ENCODE measurements at regions not wholly inside any gene's neighbourhood (a gene's known extent, or its start where the extent isn't known, plus 50 kb on each side); places are given as distances from the start of the nearest gene placed in this dataset.
"Not testable (repeated sequence)": the region's sequence is repeated elsewhere in the genome, so short reads cannot be mapped to it uniquely, and the experiment has no call there.

- Histone ChIP-seq H3K36me3 (ENCODE audit: control insufficient read depth in 1 of 2, insufficient read depth in 2 of 2, low read length in 1 of 2) (no peaks in the 10 kb centered on the region), H3K9me3 (ENCODE audit: control insufficient read depth, low read length) (no peaks in the 10 kb centered on the region), H3K27me3 (ENCODE audit: control insufficient read depth in 1 of 2, insufficient read depth in 2 of 2, low read length in 1 of 2) (no peaks in the 10 kb centered on the region), H3K4me1 (ENCODE audit: control insufficient read depth in 1 of 2, insufficient read depth in 2 of 2, low read length in 2 of 2) (peaks cover 0 to 3% of the 10 kb centered on the region in 2 donors), H3K4me3 (ENCODE audit: low read length in 2 of 2) (no peak overlapping the region), H3K27ac (ENCODE audit: low read depth in 1 of 2, low read length in 2 of 2) (no peak overlapping the region)
- 82 to 85% methylated on average over 4 of the region's 4 CpGs for WGBS, 2 donors
- intact Hi-C loops (cut with DNase I) = no loop called here
- no peak for ATAC-seq (ENCODE audit: low FRiP score)
- DNase-seq = no peak
Measured at GRCh38 chr1:213452501-213452900, 401.5 kb downstream of the RPS6KC1 start.

GRCh38 chr1:213457186-213457585 lies 406.1 kb downstream of the RPS6KC1 start:
- WGBS, 2 donors = 15 to 22% methylated on average over 4 of the region's 4 CpGs
- ATAC-seq (ENCODE audit: low FRiP score) = peak; percentile 91
- Histone ChIP-seq H3K36me3 (ENCODE audit: control insufficient read depth in 1 of 2, insufficient read depth in 2 of 2, low read length in 1 of 2) (no peaks in the 10 kb centered on the region), H3K4me1 (ENCODE audit: control insufficient read depth in 1 of 2, insufficient read depth in 2 of 2, low read length in 2 of 2) (peaks cover 0 to 3% of the 10 kb centered on the region in 2 donors), H3K4me3 (ENCODE audit: low read length in 2 of 2) (peak overlapping the region in 1 of 2 donors; percentile 24), H3K27ac (ENCODE audit: low read depth in 1 of 2, low read length in 2 of 2) (peak overlapping the region; percentile 38 to 99), H3K27me3 (ENCODE audit: control insufficient read depth in 1 of 2, insufficient read depth in 2 of 2, low read length in 1 of 2) (no peaks in the 10 kb centered on the region), H3K9me3 (ENCODE audit: control insufficient read depth, low read length) (no peaks in the 10 kb centered on the region)
- DNase-seq = peak; percentile 73 to 90
- intact Hi-C loops (cut with DNase I) = no loop called here

GRCh38 chr1:213457733-213458132 lies 406.7 kb downstream of the RPS6KC1 start:
- DNase-seq (no peak), ATAC-seq (ENCODE audit: low FRiP score) (peak; percentile 88)
- Histone ChIP-seq H3K36me3 (ENCODE audit: control insufficient read depth in 1 of 2, insufficient read depth in 2 of 2, low read length in 1 of 2) (no peaks in the 10 kb centered on the region), H3K4me1 (ENCODE audit: control insufficient read depth in 1 of 2, insufficient read depth in 2 of 2, low read length in 2 of 2) (peaks cover 0 to 3% of the 10 kb centered on the region in 2 donors), H3K4me3 (ENCODE audit: low read length in 2 of 2) (no peak overlapping the region), H3K9me3 (ENCODE audit: control insufficient read depth, low read length) (no peaks in the 10 kb centered on the region), H3K27ac (ENCODE audit: low read depth in 1 of 2, low read length in 2 of 2) (no peak overlapping the region), H3K27me3 (ENCODE audit: control insufficient read depth in 1 of 2, insufficient read depth in 2 of 2, low read length in 1 of 2) (no peaks in the 10 kb centered on the region)
- WGBS, 2 donors = 0 to 4% methylated on average over 2 of the region's 2 CpGs
- intact Hi-C loops (cut with DNase I) = no loop called here

GRCh38 chr1:213462374-213462773 lies 411.3 kb downstream of the RPS6KC1 start:
- H3K4me1 ChIP-seq (ENCODE audit: control insufficient read depth in 1 of 2, insufficient read depth in 2 of 2, low read length in 2 of 2); H3K27me3 ChIP-seq (ENCODE audit: control insufficient read depth in 1 of 2, insufficient read depth in 2 of 2, low read length in 1 of 2); ATAC-seq (ENCODE audit: low FRiP score); H3K4me3 ChIP-seq (ENCODE audit: low read length in 2 of 2); H3K9me3 ChIP-seq (ENCODE audit: control insufficient read depth, low read length); H3K36me3 ChIP-seq (ENCODE audit: control insufficient read depth in 1 of 2, insufficient read depth in 2 of 2, low read length in 1 of 2); intact Hi-C loops (cut with DNase I); H3K27ac ChIP-seq (ENCODE audit: low read depth in 1 of 2, low read length in 2 of 2); DNase-seq: not testable (repeated sequence)
- 92 to 94% methylated on average over 3 of the region's 3 CpGs for WGBS, 2 donors

- WGBS, 2 donors = 90 to 94% methylated on average over 2 of the region's 2 CpGs
- no peak for DNase-seq
- H3K4me1 ChIP-seq (ENCODE audit: control insufficient read depth in 1 of 2, insufficient read depth in 2 of 2, low read length in 2 of 2) = no peaks in the 10 kb centered on the region
- H3K4me3 ChIP-seq (ENCODE audit: low read length in 2 of 2) = no peak overlapping the region
- no peaks in the 10 kb centered on the region for H3K9me3 ChIP-seq (ENCODE audit: control insufficient read depth, low read length)
- intact Hi-C loops (cut with DNase I) = no loop called here
- H3K27me3 ChIP-seq (ENCODE audit: control insufficient read depth in 1 of 2, insufficient read depth in 2 of 2, low read length in 1 of 2) = no peaks in the 10 kb centered on the region
- ATAC-seq (ENCODE audit: low FRiP score) = no peak
- no peaks in the 10 kb centered on the region for H3K36me3 ChIP-seq (ENCODE audit: control insufficient read depth in 1 of 2, insufficient read depth in 2 of 2, low read length in 1 of 2)
- H3K27ac ChIP-seq (ENCODE audit: low read depth in 1 of 2, low read length in 2 of 2) = no peak overlapping the region
Measured at GRCh38 chr1:213464786-213465460, 413.9 kb downstream of the RPS6KC1 start.

- Histone ChIP-seq H3K4me1 (ENCODE audit: control insufficient read depth in 1 of 2, insufficient read depth in 2 of 2, low read length in 2 of 2) (no peaks in the 10 kb centered on the region), H3K36me3 (ENCODE audit: control insufficient read depth in 1 of 2, insufficient read depth in 2 of 2, low read length in 1 of 2) (no peaks in the 10 kb centered on the region), H3K27ac (ENCODE audit: low read depth in 1 of 2, low read length in 2 of 2) (no peak overlapping the region), H3K27me3 (ENCODE audit: control insufficient read depth in 1 of 2, insufficient read depth in 2 of 2, low read length in 1 of 2) (no peaks in the 10 kb centered on the region), H3K4me3 (ENCODE audit: low read length in 2 of 2) (no peak overlapping the region), H3K9me3 (ENCODE audit: control insufficient read depth, low read length) (no peaks in the 10 kb centered on the region)
- intact Hi-C loops (cut with DNase I) = no loop called here
- ATAC-seq (ENCODE audit: low FRiP score) = no peak
- DNase-seq = no peak
Measured at GRCh38 chr1:213466541-213466940, 415.5 kb downstream of the RPS6KC1 start.

- peak; percentile 53 for ATAC-seq (ENCODE audit: low FRiP score)
- WGBS, 2 donors = 5 to 7% methylated on average over 7 of the region's 7 CpGs
- DNase-seq = peak; percentile 61 to 78
Measured at GRCh38 chr1:213474054-213474453, 423.0 kb downstream of the RPS6KC1 start.

GRCh38 chr1:213481395-213481794 lies 430.4 kb downstream of the RPS6KC1 start:
- Histone ChIP-seq H3K9me3 (ENCODE audit: control insufficient read depth, low read length) (peaks cover 1% of the 10 kb centered on the region), H3K36me3 (ENCODE audit: control insufficient read depth in 1 of 2, insufficient read depth in 2 of 2, low read length in 1 of 2) (no peaks in the 10 kb centered on the region), H3K27me3 (ENCODE audit: control insufficient read depth in 1 of 2, insufficient read depth in 2 of 2, low read length in 1 of 2) (no peaks in the 10 kb centered on the region), H3K4me1 (ENCODE audit: control insufficient read depth in 1 of 2, insufficient read depth in 2 of 2, low read length in 2 of 2) (no peaks in the 10 kb centered on the region), H3K4me3 (ENCODE audit: low read length in 2 of 2) (no peak overlapping the region), H3K27ac (ENCODE audit: low read depth in 1 of 2, low read length in 2 of 2) (no peak overlapping the region)
- no peak for DNase-seq
- WGBS, 2 donors = 87 to 89% methylated on average over 2 of the region's 2 CpGs
- no peak for ATAC-seq (ENCODE audit: low FRiP score)
- intact Hi-C loops (cut with DNase I) = no loop called here

More at GRCh38 chr1:213474054-213474453, 423.0 kb downstream of the RPS6KC1 start:
- intact Hi-C loops (cut with DNase I) = no loop called here
- H3K27ac ChIP-seq (ENCODE audit: low read depth in 1 of 2, low read length in 2 of 2) = no peak overlapping the region
- H3K4me3 ChIP-seq (ENCODE audit: low read length in 2 of 2) = no peak overlapping the region
- H3K36me3 ChIP-seq (ENCODE audit: control insufficient read depth in 1 of 2, insufficient read depth in 2 of 2, low read length in 1 of 2) = no peaks in the 10 kb centered on the region
- no peaks in the 10 kb centered on the region for H3K4me1 ChIP-seq (ENCODE audit: control insufficient read depth in 1 of 2, insufficient read depth in 2 of 2, low read length in 2 of 2)
- H3K27me3 ChIP-seq (ENCODE audit: control insufficient read depth in 1 of 2, insufficient read depth in 2 of 2, low read length in 1 of 2) = no peaks in the 10 kb centered on the region
- no peaks in the 10 kb centered on the region for H3K9me3 ChIP-seq (ENCODE audit: control insufficient read depth, low read length)

GRCh38 chr1:213484333-213484732 lies 433.3 kb downstream of the RPS6KC1 start:
- intact Hi-C loops (cut with DNase I) = no loop called here
- H3K36me3 ChIP-seq (ENCODE audit: control insufficient read depth in 1 of 2, insufficient read depth in 2 of 2, low read length in 1 of 2) = no peaks in the 10 kb centered on the region
- WGBS, 2 donors = 67 to 74% methylated on average over 3 of the region's 3 CpGs
- H3K27ac ChIP-seq (ENCODE audit: low read depth in 1 of 2, low read length in 2 of 2) = no peak overlapping the region
- no peak overlapping the region for H3K4me3 ChIP-seq (ENCODE audit: low read length in 2 of 2)
- no peak for DNase-seq
- H3K4me1 ChIP-seq (ENCODE audit: control insufficient read depth in 1 of 2, insufficient read depth in 2 of 2, low read length in 2 of 2) = no peaks in the 10 kb centered on the region
- H3K27me3 ChIP-seq (ENCODE audit: control insufficient read depth in 1 of 2, insufficient read depth in 2 of 2, low read length in 1 of 2) = no peaks in the 10 kb centered on the region
- peaks cover 1% of the 10 kb centered on the region for H3K9me3 ChIP-seq (ENCODE audit: control insufficient read depth, low read length)
- no peak for ATAC-seq (ENCODE audit: low FRiP score)
